Uterus (tissue), 3 donors: ENCODE measurements at regions not wholly inside any gene's neighbourhood (a gene's known extent, or its start where the extent isn't known, plus 50 kb on each side); places are given as distances from the start of the nearest gene placed in this dataset.

Experiments
- DNase-seq, 2 donors: peaks; one replicate each; pipeline ENCODE4 v3.0.0-alpha.2; 2019 to 2020
- H3K27ac ChIP-seq, 2 donors: fragments of 200-600 bp; sonication (generic); 1 replicate in 1 of 2; 2 replicates in 1 of 2; pipeline ENCODE4 v1.5.1; 2016 to 2018
- H3K27me3 ChIP-seq, 2 donors: fragments of 200-600 bp; sonication (generic); one replicate each; pipeline ENCODE4 v1.5.1; 2018 to 2019; ENCODE audit warnings: control low read depth in 1 of 2
- H3K36me3 ChIP-seq, 2 donors: fragments of 200-600 bp; sonication (generic); one replicate each; pipeline ENCODE4 v1.5.1; 2019; ENCODE audit warnings: control low read depth in 1 of 2
- H3K4me1 ChIP-seq, 2 donors: fragments of 200-600 bp; sonication (generic); one replicate each; pipeline ENCODE4 v1.5.1; 2018 to 2019; ENCODE audit warnings: control low read depth in 1 of 2
- H3K4me3 ChIP-seq, 2 donors: fragments of 200-600 bp; sonication (generic); 1 replicate in 1 of 2; 2 replicates in 1 of 2; pipeline ENCODE4 v1.5.1; 2018 to 2019; ENCODE audit warnings: mild to moderate bottlenecking in 1 of 2
- H3K9me3 ChIP-seq, 2 donors: fragments of 200-600 bp; sonication (generic); one replicate each; pipeline ENCODE4 v1.5.1; 2019; ENCODE audit warnings: control low read depth in 1 of 2
- CTCF ChIP-seq, 4 experiments: fragments of 200-600 bp in 2 of 4; fragments of 450-650 bp in 2 of 4; sonication (generic) in 2 of 4; IDR thresholded peaks; one replicate each; pipeline ENCODE4 v1.5.1; 2016 to 2019; ENCODE audit warnings: antibody characterized with exemption in 4 of 4, mild to moderate bottlenecking in 2 of 4, moderate library complexity in 1 of 4
- POLR2A ChIP-seq, 2 donors: fragments of 450-650 bp; IDR thresholded peaks; one replicate each; pipeline ENCODE4 v1.6.1; 2016; ENCODE audit warnings: antibody characterized with exemption in 2 of 2, mild to moderate bottlenecking in 1 of 2, moderate library complexity in 1 of 2
- intact Hi-C: fragments of 100-400 bp; cut with DNase I; formaldehyde crosslinking; loops from one replicate; pipeline ENCODE4 v1.15.1; 2023; ENCODE audit warnings: low total_unique reads
- donor health status: DM: yes; HTN: yes; CAD: no.

GRCh38 chr13:73939603-73940002 lies 194.6 kb downstream of the KLF12 start:
- no peak overlapping the region for H3K4me3 ChIP-seq
- no peaks in the 10 kb centered on the region for H3K9me3 ChIP-seq
- TF ChIP-seq POLR2A (IDR thresholded peaks at IDR 0.05) (no peak), CTCF (IDR thresholded peaks at IDR 0.05) (no peak)
- no peaks in the 10 kb centered on the region for H3K4me1 ChIP-seq
- H3K27ac ChIP-seq: no peak overlapping the region
- DNase-seq: no peak
- no peaks in the 10 kb centered on the region for H3K36me3 ChIP-seq
- H3K27me3 ChIP-seq: no peaks in the 10 kb centered on the region
- intact Hi-C loops: no loop called here

- intact Hi-C loops: no loop called here
- no peaks in the 10 kb centered on the region for H3K27me3 ChIP-seq
- no peak for TF ChIP-seq POLR2A (IDR thresholded peaks at IDR 0.05)
- TF ChIP-seq CTCF (IDR thresholded peaks at IDR 0.05): no peak
- H3K36me3 ChIP-seq: no peaks in the 10 kb centered on the region
- H3K9me3 ChIP-seq: no peaks in the 10 kb centered on the region
- no peak overlapping the region for H3K4me3 ChIP-seq
- DNase-seq: no peak
- no peaks in the 10 kb centered on the region for H3K4me1 ChIP-seq
- no peak overlapping the region for H3K27ac ChIP-seq
Observed at GRCh38 chr13:73939071-73939380, 195.2 kb downstream of the KLF12 start.

GRCh38 chr13:73938372-73939070 lies 195.7 kb downstream of the KLF12 start:
- TF ChIP-seq POLR2A (IDR thresholded peaks at IDR 0.05) (no peak), CTCF (IDR thresholded peaks at IDR 0.05) (no peak)
- no peak overlapping the region for H3K27ac ChIP-seq
- no peak for DNase-seq
- intact Hi-C loops: no loop called here
- no peaks in the 10 kb centered on the region for H3K36me3 ChIP-seq
- no peaks in the 10 kb centered on the region for H3K4me1 ChIP-seq
- H3K4me3 ChIP-seq: no peak overlapping the region
- H3K9me3 ChIP-seq: no peaks in the 10 kb centered on the region
- no peaks in the 10 kb centered on the region for H3K27me3 ChIP-seq

- H3K9me3 ChIP-seq: no peaks in the 10 kb centered on the region
- intact Hi-C loops: no loop called here
- H3K4me1 ChIP-seq: no peaks in the 10 kb centered on the region
- H3K27ac ChIP-seq: no peak overlapping the region
- DNase-seq: no peak
- no peaks in the 10 kb centered on the region for H3K27me3 ChIP-seq
- H3K4me3 ChIP-seq: no peak overlapping the region
- H3K36me3 ChIP-seq: no peaks in the 10 kb centered on the region
- TF ChIP-seq POLR2A (IDR thresholded peaks at IDR 0.05) (no peak), CTCF (IDR thresholded peaks at IDR 0.05) (no peak)
Observed at GRCh38 chr13:73937441-73937840, 196.8 kb downstream of the KLF12 start.

GRCh38 chr13:73935991-73936390 lies 198.2 kb downstream of the KLF12 start:
- intact Hi-C loops: no loop called here
- H3K27ac ChIP-seq: no peak overlapping the region
- no peak for TF ChIP-seq CTCF (IDR thresholded peaks at IDR 0.05)
- TF ChIP-seq POLR2A (IDR thresholded peaks at IDR 0.05): no peak

More at GRCh38 chr13:73935991-73936390, 198.2 kb downstream of the KLF12 start:
- Histone ChIP-seq H3K4me1 (no peaks in the 10 kb centered on the region), H3K36me3 (no peaks in the 10 kb centered on the region), H3K4me3 (no peak overlapping the region), H3K27me3 (no peaks in the 10 kb centered on the region), H3K9me3 (no peaks in the 10 kb centered on the region)
- no peak for DNase-seq
